ENCODE measurements at regions not wholly inside any gene's neighbourhood (a gene's known extent, or its start where the extent isn't known, plus 50 kb on each side); places are given as distances from the start of the nearest gene placed in this dataset.

GRCh38 chr6:78380541-78380940 is 486.8 kb upstream of the IRAK1BP1 start:
- H2AFZ ChIP-seq (replicated peaks; ENCODE audit: low read length, poor library complexity): no peak overlapping the region
- in situ Hi-C loops (cut with MboI; ENCODE audit: low sequenced_read_pairs): no loop called here
- no peak overlapping the region for H2AK5ac ChIP-seq (ENCODE audit: low read depth, low read length)

More at GRCh38 chr6:78380541-78380940, 486.8 kb upstream of the IRAK1BP1 start:
- Histone ChIP-seq H3K27me3 (ENCODE audit: control insufficient read depth, insufficient read depth, low read length) (no peaks in the 10 kb centered on the region), H3K23ac (ENCODE audit: low read depth, low read length) (no peak overlapping the region), H3K9me3 (ENCODE audit: control insufficient read depth, insufficient read depth, low read length) (no peaks in the 10 kb centered on the region), H3K79me1 (ENCODE audit: low read depth in 1 of 2, low read length in 2 of 2) (no peaks in the 10 kb centered on the region), H3K9ac (ENCODE audit: low read depth, low read length) (no peak overlapping the region), H3K27ac (ENCODE audit: insufficient read depth, low read length) (no peak overlapping the region), H4K5ac (ENCODE audit: low read depth, low read length) (no peak overlapping the region), H4K8ac (ENCODE audit: low read depth in 2 of 2, low read length in 2 of 2) (no peak overlapping the region), H3K4me1 (ENCODE audit: control insufficient read depth, insufficient read depth, low read length) (no peaks in the 10 kb centered on the region), H3K9me1 (ENCODE audit: insufficient read depth, low read length) (no peaks in the 10 kb centered on the region), H3K36me3 (ENCODE audit: control insufficient read depth, insufficient read depth, low read length) (no peaks in the 10 kb centered on the region), H3K4ac (ENCODE audit: low read depth, low read length) (no peak overlapping the region), H2AK9ac (replicated peaks; ENCODE audit: low read depth, low read length, poor library complexity) (no peak overlapping the region), H2BK20ac (ENCODE audit: low read depth, low read length) (no peak overlapping the region), H3K4me2 (ENCODE audit: low read depth, low read length) (no peak overlapping the region), H3K18ac (ENCODE audit: low read depth, low read length) (no peak overlapping the region), H2BK120ac (ENCODE audit: low read depth, low read length) (no peak overlapping the region), H4K20me1 (ENCODE audit: insufficient read depth, low read length) (no peaks in the 10 kb centered on the region), H3K4me3 (ENCODE audit: insufficient read depth, low read depth, low read length) (no peak overlapping the region), H3K14ac (replicated peaks; ENCODE audit: low read depth, low read length) (no peak overlapping the region), H2BK15ac (ENCODE audit: low read depth, low read length) (no peak overlapping the region), H4K91ac (ENCODE audit: insufficient read depth, low read depth, low read length) (no peak overlapping the region), H3K56ac (ENCODE audit: extremely low read depth, insufficient read depth, low read length) (no peak overlapping the region), H2BK5ac (ENCODE audit: low read depth, low read length, poor library complexity, severe bottlenecking) (no peak overlapping the region)
- ChIA-PET POLR2A (ENCODE audit: unreplicated experiment) (no interaction called here), CTCF (no interaction called here)
- intact Hi-C loops (cut with micrococcal nuclease) (no loop called here), dilution Hi-C loops (cut with HindIII; ENCODE audit: low sequenced_read_pairs, unreplicated experiment) (no loop called here)
- no peak for DNase-seq
- ATAC-seq (ENCODE audit: low read depth): no peak
- BruUV-seq (replicated peaks): no TSS peak
- WGBS, 2 experiments (ENCODE audit: extremely low coverage in 2 of 2, insufficient read length in 1 of 2): no CpG with 5 or more reads among the region's 2 CpGs
- TF ChIP-seq MAZ (IDR thresholded peaks at IDR 0.05; ENCODE audit: borderline replicate concordance, low read depth, low read length) (no peak), NFE2L2 (IDR thresholded peaks at IDR 0.05; ENCODE audit: low read depth, low read length) (no peak), USF2 (IDR thresholded peaks at IDR 0.05; ENCODE audit: low read depth, low read length) (no peak), RCOR1 (IDR thresholded peaks at IDR 0.05; ENCODE audit: insufficient replicate concordance, low read length) (no peak), CEBPB (IDR thresholded peaks at IDR 0.05; ENCODE audit: low read depth, low read length) (no peak), CTCF (conservative IDR thresholded peaks at IDR 0.05; ENCODE audit: low read depth, low read length) (no peak), MXI1 (IDR thresholded peaks at IDR 0.05; ENCODE audit: borderline replicate concordance, low read depth, low read length) (no peak), BHLHE40 (IDR thresholded peaks at IDR 0.05; ENCODE audit: low read depth, low read length) (no peak), RAD21 (IDR thresholded peaks at IDR 0.05; ENCODE audit: low read length) (no peak), FOS (IDR thresholded peaks at IDR 0.05; ENCODE audit: low read depth, low read length) (no peak), POLR2A (IDR thresholded peaks at IDR 0.05; ENCODE audit: low read depth, low read length) (no peak), ELK1 (IDR thresholded peaks at IDR 0.05; ENCODE audit: borderline replicate concordance, low read depth, low read length) (no peak), MAFK (IDR thresholded peaks at IDR 0.05; ENCODE audit: low read depth, low read length) (no peak), SMC3 (IDR thresholded peaks at IDR 0.05; ENCODE audit: low read depth, low read length) (no peak), CHD1 (IDR thresholded peaks at IDR 0.05; ENCODE audit: low read depth, low read length) (no peak), RFX5 (IDR thresholded peaks at IDR 0.05; ENCODE audit: low read depth, low read length) (no peak)

Measured in IMR-90 (cell line).